Ishikawa (cell line): ENCODE measurements at regions not wholly inside any gene's neighbourhood (a gene's known extent, or its start where the extent isn't known, plus 50 kb on each side); places are given as distances from the start of the nearest gene placed in this dataset.

ENCODE experiments used
- CREB1 ChIP-seq: IDR thresholded peaks from 2 replicates; pipeline ENCODE4 v1.6.1; 2012; ENCODE audit warnings: low read depth
- TAF1 ChIP-seq: IDR thresholded peaks from 2 replicates; pipeline ENCODE4 v1.6.1; 2012; ENCODE audit warnings: low read depth, mild to moderate bottlenecking
- TEAD4 ChIP-seq: IDR thresholded peaks from 2 replicates; pipeline ENCODE4 v1.6.1; 2012
- YY1 ChIP-seq: IDR thresholded peaks from 2 replicates; pipeline ENCODE4 v1.6.1; 2012; ENCODE audit warnings: low read depth

GRCh38 chr14:85921241-85921640 lies 391.3 kb downstream of the FLRT2 start:
- TF ChIP-seq TEAD4 (no peak), CREB1 (no peak), TAF1 (no peak), YY1 (no peak)
